Smooth muscle cell (in vitro differentiated cells): ENCODE measurements at regions not wholly inside any gene's neighbourhood (a gene's known extent, or its start where the extent isn't known, plus 50 kb on each side); places are given as distances from the start of the nearest gene placed in this dataset.

Source experiments
- DNase-seq: peaks from one replicate; lab custom pipeline; 2025; ENCODE audit not compliant: unreplicated experiment; lab: John Stamatoyannopoulos, UW
- H2AFZ ChIP-seq: fragments of 200-600 bp; sonication (generic); 2 replicates; pipeline ENCODE4 v1.6.0; 2016; ENCODE audit warnings: antibody characterized with exemption, low read depth, mild to moderate bottlenecking
- H3F3A ChIP-seq: fragments of 200-600 bp; sonication (generic); 2 replicates; pipeline ENCODE4 v1.6.0; 2017; ENCODE audit warnings: antibody characterized with exemption, low read depth
- H3K27ac ChIP-seq: fragments of 200-600 bp; sonication (generic); 2 replicates; pipeline ENCODE4 v1.5.1; 2016; ENCODE audit warnings: low read depth, mild to moderate bottlenecking
- H3K27me3 ChIP-seq: fragments of 200-600 bp; sonication (generic); 2 replicates; pipeline ENCODE4 v1.6.1; 2016; ENCODE audit warnings: low read depth, mild to moderate bottlenecking
- H3K36me3 ChIP-seq: fragments of 200-600 bp; sonication (generic); 2 replicates; pipeline ENCODE4 v1.5.1; 2016; ENCODE audit warnings: low read depth
- H3K4me1 ChIP-seq: fragments of 200-600 bp; sonication (generic); 2 replicates; pipeline ENCODE4 v1.5.1; 2016; ENCODE audit warnings: low read depth
- H3K4me2 ChIP-seq: fragments of 200-600 bp; sonication (generic); 2 replicates; pipeline ENCODE4 v1.6.0; 2016; ENCODE audit warnings: mild to moderate bottlenecking
- H3K4me3 ChIP-seq: fragments of 200-600 bp; sonication (generic); 2 replicates; pipeline ENCODE4 v1.5.1; 2016; ENCODE audit warnings: mild to moderate bottlenecking
- H3K79me2 ChIP-seq: fragments of 200-600 bp; sonication (generic); 2 replicates; pipeline ENCODE4 v1.6.0; 2016; ENCODE audit warnings: low read depth, mild to moderate bottlenecking
- H3K9ac ChIP-seq: fragments of 200-600 bp; sonication (generic); 2 replicates; pipeline ENCODE4 v1.6.0; 2016; ENCODE audit warnings: low read depth
- H3K9me3 ChIP-seq: fragments of 200-600 bp; sonication (generic); replicated peaks from 2 replicates; pipeline ENCODE4 v1.5.1; 2016; ENCODE audit warnings: low read depth
- H4K20me1 ChIP-seq: fragments of 200-600 bp; sonication (generic); 2 replicates; pipeline ENCODE4 v1.6.0; 2016; ENCODE audit warnings: low read depth
- CTCF ChIP-seq: fragments of 200-600 bp; sonication (generic); IDR thresholded peaks from 2 replicates; pipeline ENCODE4 v1.5.1; 2017; ENCODE audit warnings: borderline replicate concordance, mild to moderate bottlenecking, antibody characterized with exemption; ENCODE audit not compliant: insufficient read depth, poor library complexity, severe bottlenecking
- WGBS: methylation state at CpG from one replicate; pipeline ENCODE4 v1.1.7; 2016; ENCODE audit warnings: low lambda C conversion rate; 5-methylcytosine and 5-hydroxymethylcytosine counted together

- Histone ChIP-seq H3K9ac (no peak overlapping the region), H3K4me1 (peaks cover 6% of the 10 kb centered on the region), H3K9me3 (no peaks in the 10 kb centered on the region), H3K36me3 (no peaks in the 10 kb centered on the region), H3K79me2 (no peaks in the 10 kb centered on the region), H3F3A (no peaks in the 10 kb centered on the region), H3K4me2 (no peak overlapping the region), H3K27ac (no peak overlapping the region), H3K27me3 (peaks cover 6% of the 10 kb centered on the region), H4K20me1 (no peaks in the 10 kb centered on the region), H2AFZ (no peak overlapping the region), H3K4me3 (no peak overlapping the region)
- DNase-seq = no peak
- WGBS = 82% methylated on average over 2 of the region's 2 CpGs
- no peak for TF ChIP-seq CTCF
These were observed 108.1 kb upstream of the ARRDC3 start for GRCh38 chr5:91491229-91491628.

DNA sequence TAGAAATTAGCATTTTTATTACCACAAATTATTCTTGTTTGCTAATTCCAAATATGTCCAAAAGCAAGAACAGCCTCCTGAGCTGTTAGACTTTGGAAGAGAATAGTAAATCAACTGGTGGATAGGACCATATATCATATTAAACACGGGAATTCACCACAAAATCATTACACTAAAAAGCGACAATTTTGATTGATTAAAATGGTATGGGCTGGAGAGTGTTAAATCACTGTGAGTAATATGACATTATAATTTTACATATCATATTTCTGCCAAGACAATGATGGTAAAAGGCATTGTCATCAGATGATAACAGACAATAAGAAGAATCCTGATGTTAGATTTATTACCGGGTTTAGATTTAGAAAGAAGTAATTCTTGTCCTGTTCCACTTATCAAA lies 107.2 kb upstream of the ARRDC3 start:
- H3K36me3 ChIP-seq = no peaks in the 10 kb centered on the region
- WGBS = 89% methylated on average over 3 of the region's 3 CpGs
- no peak overlapping the region for H3K9ac ChIP-seq
- H3K27me3 ChIP-seq = no peaks in the 10 kb centered on the region
- H3F3A ChIP-seq = no peaks in the 10 kb centered on the region
- H3K4me3 ChIP-seq = no peak overlapping the region
- H2AFZ ChIP-seq = no peak overlapping the region
- H3K9me3 ChIP-seq = no peaks in the 10 kb centered on the region
- H3K4me1 ChIP-seq = peaks cover 6% of the 10 kb centered on the region
- H3K27ac ChIP-seq = no peak overlapping the region
- DNase-seq = no peak
- no peak overlapping the region for H3K4me2 ChIP-seq
- H4K20me1 ChIP-seq = no peaks in the 10 kb centered on the region
- H3K79me2 ChIP-seq = no peaks in the 10 kb centered on the region
- no peak for TF ChIP-seq CTCF

- Histone ChIP-seq H3K9me3 (no peaks in the 10 kb centered on the region), H3F3A (no peaks in the 10 kb centered on the region), H3K27ac (no peak overlapping the region), H3K4me3 (no peak overlapping the region), H3K79me2 (no peaks in the 10 kb centered on the region), H3K9ac (no peak overlapping the region), H3K4me2 (no peak overlapping the region), H3K36me3 (no peaks in the 10 kb centered on the region), H3K4me1 (no peaks in the 10 kb centered on the region), H2AFZ (no peak overlapping the region), H3K27me3 (no peaks in the 10 kb centered on the region), H4K20me1 (no peaks in the 10 kb centered on the region)
- no peak for DNase-seq
- 57% methylated on average over 2 of the region's 2 CpGs for WGBS
- no peak for TF ChIP-seq CTCF
These were observed 104.3 kb upstream of the ARRDC3 start for GRCh38 chr5:91487420-91487819.

DNA sequence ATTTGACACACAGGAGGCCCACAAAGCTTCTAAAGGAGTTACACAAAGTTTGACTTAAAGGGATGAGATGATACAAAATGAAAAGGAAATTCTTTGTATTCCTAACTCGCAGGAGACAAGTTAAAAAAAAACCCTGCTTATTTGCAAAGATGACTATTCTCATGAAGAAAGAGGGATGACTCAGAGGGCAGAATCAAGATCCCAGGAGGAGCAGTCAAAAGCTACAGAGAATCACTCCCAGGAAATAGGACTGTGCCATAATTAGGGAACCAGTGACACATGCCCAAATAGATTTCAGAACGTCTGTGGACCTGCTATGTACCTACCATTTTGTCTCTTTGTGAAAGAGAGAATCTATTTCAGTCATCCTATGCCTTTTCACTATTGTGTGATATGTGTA lies 103.5 kb upstream of the ARRDC3 start:
- H2AFZ ChIP-seq = no peak overlapping the region
- TF ChIP-seq CTCF = no peak
- WGBS = 53% methylated on average over 2 of the region's 2 CpGs
- no peaks in the 10 kb centered on the region for H3F3A ChIP-seq
- no peak overlapping the region for H3K4me2 ChIP-seq
- no peaks in the 10 kb centered on the region for H3K27me3 ChIP-seq
- H3K36me3 ChIP-seq = no peaks in the 10 kb centered on the region
- no peak overlapping the region for H3K9ac ChIP-seq
- no peaks in the 10 kb centered on the region for H3K4me1 ChIP-seq
- H3K4me3 ChIP-seq = no peak overlapping the region
- no peak overlapping the region for H3K27ac ChIP-seq
- no peak for DNase-seq
- H3K79me2 ChIP-seq = no peaks in the 10 kb centered on the region
- no peaks in the 10 kb centered on the region for H3K9me3 ChIP-seq
- no peaks in the 10 kb centered on the region for H4K20me1 ChIP-seq
